Daoy (cell line): ENCODE measurements at regions not wholly inside any gene's neighbourhood (a gene's known extent, or its start where the extent isn't known, plus 50 kb on each side); places are given as distances from the start of the nearest gene placed in this dataset.

Experiments used
- DNase-seq: peaks from one replicate; pipeline ENCODE4 v3.0.0-alpha.2; 2015; ENCODE audit warnings: low read depth

DNA sequence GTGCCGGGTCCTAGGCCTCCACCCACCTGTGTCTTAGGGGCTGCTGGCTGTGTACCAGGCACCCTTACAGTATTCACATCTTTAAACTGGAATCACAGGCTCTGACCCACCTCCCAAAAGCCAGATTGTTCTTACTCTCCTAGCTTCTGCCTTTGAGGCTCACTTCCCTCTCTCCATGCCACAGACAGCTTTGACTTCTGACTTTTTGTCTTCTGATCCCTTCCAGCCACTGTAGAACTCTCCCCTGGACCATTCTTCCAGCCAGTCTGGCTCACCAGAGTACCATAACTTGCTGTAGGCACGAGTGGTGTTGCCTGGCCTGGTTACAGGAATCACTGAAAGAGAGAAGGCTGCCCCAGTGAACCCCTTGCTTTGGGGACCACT, 58.1 kb upstream of the STUM start:
- DNase-seq = no peak

- no peak for DNase-seq
Measured at GRCh38 chr1:226491093-226491850, 57.3 kb upstream of the STUM start.

GRCh38 chr1:226492426-226493137, 56.0 kb upstream of the STUM start:
- no peak for DNase-seq

GRCh38 chr1:226494092-226494609, 54.4 kb upstream of the STUM start:
- no peak for DNase-seq

DNA sequence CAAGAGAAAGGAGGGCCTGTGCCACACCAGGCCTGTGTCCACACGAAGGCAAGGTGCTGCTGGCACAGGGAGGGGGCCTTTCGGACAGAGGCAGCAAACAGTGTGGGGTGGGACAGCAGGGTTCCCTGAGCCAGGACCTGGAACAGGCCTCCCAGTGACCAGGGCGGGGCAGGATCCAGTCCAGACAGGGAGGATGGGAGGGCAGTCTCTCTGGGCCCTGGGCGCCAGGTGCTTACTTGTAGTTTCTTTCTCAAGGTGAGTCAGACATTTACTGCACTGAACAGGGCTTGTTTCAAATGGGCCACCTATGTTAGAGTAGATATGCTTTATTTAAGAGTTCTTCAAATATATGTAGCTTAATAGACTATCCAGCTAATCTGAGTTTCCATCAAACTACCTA, 52.8 kb upstream of the STUM start:
- no peak for DNase-seq

GRCh38 chr1:226496453-226497015, 52.0 kb upstream of the STUM start:
- no peak for DNase-seq

DNA sequence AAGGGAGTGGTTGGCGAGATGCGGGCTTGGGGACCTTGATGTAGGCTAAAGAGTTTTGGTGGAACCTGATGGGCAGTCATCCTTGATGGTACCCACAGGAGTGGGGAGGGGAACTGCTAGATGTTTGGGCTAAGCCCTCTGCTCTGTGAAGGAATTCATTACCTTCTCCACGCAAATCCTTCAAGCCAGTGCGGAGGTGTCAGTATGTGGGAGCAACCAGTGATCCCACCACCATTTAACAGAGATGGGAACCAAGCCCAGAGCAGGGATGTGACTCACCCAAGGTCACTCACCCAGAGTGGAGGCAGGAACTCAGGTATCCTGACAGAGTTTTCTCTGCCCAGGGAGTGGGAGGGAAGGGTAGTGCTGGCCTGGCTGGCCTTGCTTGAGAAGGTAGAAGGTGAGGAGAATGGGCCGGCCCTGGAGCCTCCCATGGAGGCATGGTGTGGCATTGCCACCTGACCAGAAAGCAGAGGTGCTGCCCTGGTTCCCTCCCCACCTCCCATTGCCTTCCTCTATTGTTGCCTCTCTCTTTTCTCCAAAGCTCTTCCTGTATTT, 51.2 kb upstream of the STUM start:
- DNase-seq = no peak

GRCh38 chr1:226497991-226498639, 50.4 kb upstream of the STUM start:
- no peak for DNase-seq

GRCh38 chr1:226498640-226499008, 49.9 kb upstream of the STUM start:
- DNase-seq = no peak
